NCI-H748 (cell line): ENCODE measurements at regions not wholly inside any gene's neighbourhood (a gene's known extent, or its start where the extent isn't known, plus 50 kb on each side); places are given as distances from the start of the nearest gene placed in this dataset.
A peak's percentile ranks its signal among the peaks of the same experiment; 100 is the strongest.
"Not testable (repeated sequence)": the region's sequence is repeated elsewhere in the genome, so short reads cannot be mapped to it uniquely, and the experiment has no call there.

ENCODE experiments used
- DNase-seq: peaks from one replicate; lab custom pipeline; 2025; ENCODE audit not compliant: unreplicated experiment; lab: John Stamatoyannopoulos, UW

GRCh38 chr2:8545695-8546611 is 135.9 kb upstream of the ID2 start:
- DNase-seq = peak; percentile 56

- DNase-seq = peak; percentile 56
Measured at GRCh38 chr2:8546612-8547283, 135.1 kb upstream of the ID2 start.

- no peak for DNase-seq
Measured at GRCh38 chr2:8547284-8548064, 134.4 kb upstream of the ID2 start.

GRCh38 chr2:8548065-8548618 is 133.7 kb upstream of the ID2 start:
- no peak for DNase-seq

GRCh38 chr2:8548619-8549150 is 133.2 kb upstream of the ID2 start:
- DNase-seq = peak; percentile 46

GRCh38 chr2:8549273-8549922 is 132.5 kb upstream of the ID2 start:
- DNase-seq = no peak

- no peak for DNase-seq
Measured at GRCh38 chr2:8549942-8550341, 131.9 kb upstream of the ID2 start.

- no peak for DNase-seq
Measured at GRCh38 chr2:8550481-8550880, 131.4 kb upstream of the ID2 start.

GRCh38 chr2:8550937-8551621 is 130.8 kb upstream of the ID2 start:
- no peak for DNase-seq

- no peak for DNase-seq
Measured at GRCh38 chr2:8551622-8552074, 130.2 kb upstream of the ID2 start.

- DNase-seq = no peak
Measured at GRCh38 chr2:8552293-8552801, 129.5 kb upstream of the ID2 start.

- no peak for DNase-seq
Measured at GRCh38 chr2:8553643-8554042, 128.2 kb upstream of the ID2 start.

- no peak for DNase-seq
Measured at GRCh38 chr2:8554296-8554806, 127.5 kb upstream of the ID2 start.

- no peak for DNase-seq
Measured at GRCh38 chr2:8555543-8555942, 126.3 kb upstream of the ID2 start.

- DNase-seq = no peak
Measured at GRCh38 chr2:8558096-8558495, 123.8 kb upstream of the ID2 start.

- DNase-seq = peak; percentile 23
Measured at GRCh38 chr2:8558956-8559355, 122.9 kb upstream of the ID2 start.

- no peak for DNase-seq
Measured at GRCh38 chr2:8559805-8560204, 122.1 kb upstream of the ID2 start.

GRCh38 chr2:8561692-8562091 is 120.2 kb upstream of the ID2 start:
- DNase-seq = not testable (repeated sequence)

- DNase-seq = no peak
Measured at GRCh38 chr2:8563814-8564474, 117.9 kb upstream of the ID2 start.
